Stromal cell of bone marrow (primary cell): ENCODE measurements at regions not wholly inside any gene's neighbourhood (a gene's known extent, or its start where the extent isn't known, plus 50 kb on each side); places are given as distances from the start of the nearest gene placed in this dataset.

Source experiments
- DNase-seq: peaks from one replicate; pipeline ENCODE4 v3.0.0-alpha.2; 2012; ENCODE audit warnings: low read depth

DNA sequence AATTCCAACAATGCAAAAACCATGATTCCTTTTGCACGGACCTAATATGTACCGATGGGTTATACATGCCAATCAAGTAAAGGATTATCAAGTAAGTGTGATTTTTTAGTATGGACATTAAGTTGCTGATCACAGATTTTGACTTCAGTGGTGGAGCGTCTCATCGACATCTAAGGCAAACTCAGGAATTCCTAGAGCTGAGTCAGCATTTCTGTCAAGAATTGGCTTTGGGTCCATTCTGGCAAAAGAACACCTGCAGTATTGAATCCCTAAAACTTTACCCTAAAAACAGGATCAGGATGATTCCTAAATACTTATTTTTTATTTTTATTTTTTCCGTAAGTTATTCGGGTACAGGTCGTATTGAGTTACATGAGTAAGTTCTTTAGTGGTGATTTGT lies 83.6 kb downstream of the HPGD start:
- DNase-seq: no peak

DNA sequence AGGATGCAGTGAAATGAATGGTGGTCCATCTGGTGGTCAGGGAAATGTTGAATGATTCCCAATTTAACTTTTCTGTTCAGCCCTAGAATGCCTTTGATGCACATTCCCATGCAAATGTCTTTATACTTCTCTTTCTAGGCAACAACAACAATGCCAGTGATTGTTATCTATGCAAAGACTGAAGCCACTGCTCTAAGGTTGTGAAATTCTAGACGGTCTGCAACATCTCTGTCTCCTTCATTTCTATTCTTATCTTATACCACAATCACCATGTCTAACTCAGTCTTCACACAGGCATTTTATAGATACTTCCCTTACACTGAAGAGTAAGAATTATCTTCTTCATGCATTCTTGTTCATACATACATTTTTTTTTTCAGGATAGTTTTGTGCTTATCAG lies 84.5 kb downstream of the HPGD start:
- DNase-seq: no peak

DNA sequence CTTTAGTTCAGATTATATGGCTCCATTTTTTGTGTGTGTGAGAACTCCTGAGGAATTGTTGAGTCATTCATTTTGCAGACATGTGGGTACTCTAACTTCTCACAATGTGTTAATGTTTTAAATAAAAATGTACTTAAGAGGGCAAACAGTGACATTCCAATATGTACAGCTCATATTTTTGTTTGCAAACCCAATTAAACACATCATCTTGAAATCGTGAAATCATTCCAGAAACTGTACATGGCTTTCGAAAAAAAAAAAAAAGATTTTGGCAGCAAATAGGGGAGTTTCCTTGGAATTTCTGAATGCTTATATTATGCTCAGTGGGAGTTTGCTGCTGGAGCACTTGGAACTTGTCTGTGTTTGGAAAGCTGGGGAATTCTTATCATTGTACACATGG lies 85.0 kb downstream of the HPGD start:
- DNase-seq: peak; percentile 21

DNA sequence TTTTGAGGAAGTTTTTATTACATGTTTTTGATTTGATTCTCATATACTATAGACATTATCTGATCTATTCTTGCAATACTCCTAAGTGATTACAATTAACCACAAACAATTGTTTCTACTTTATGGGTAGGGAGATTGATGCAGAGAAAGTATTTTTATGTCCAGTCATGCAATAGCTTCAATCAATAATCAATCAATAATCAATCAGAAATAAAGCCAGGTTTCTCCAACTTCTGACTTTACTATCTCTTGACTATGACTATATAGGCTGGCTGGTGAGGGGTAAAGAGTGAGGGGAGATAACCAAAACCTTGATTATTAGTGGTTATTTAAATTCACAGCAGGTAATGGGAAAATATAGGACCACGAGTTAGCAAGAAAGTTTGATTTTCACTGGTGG lies 85.9 kb downstream of the HPGD start:
- no peak for DNase-seq

DNA sequence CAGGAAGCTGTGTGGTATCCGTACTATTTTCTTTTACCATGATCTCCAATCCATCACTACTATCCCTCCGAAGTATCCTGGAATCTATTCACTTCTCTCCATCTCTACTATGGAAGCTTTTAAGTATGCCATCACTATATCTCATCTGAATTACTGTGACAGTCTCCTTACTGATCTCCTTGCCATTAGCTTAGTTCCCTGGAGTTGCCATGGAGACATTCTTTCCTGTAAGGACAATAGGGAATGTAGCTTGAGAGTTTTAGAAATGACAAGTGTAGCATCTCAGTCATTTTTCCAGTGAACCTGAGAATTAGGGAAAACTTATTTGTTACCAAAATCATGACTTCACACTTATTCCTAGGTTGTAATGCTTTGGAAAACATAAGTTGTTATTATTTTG lies 86.3 kb downstream of the HPGD start:
- no peak for DNase-seq

DNA sequence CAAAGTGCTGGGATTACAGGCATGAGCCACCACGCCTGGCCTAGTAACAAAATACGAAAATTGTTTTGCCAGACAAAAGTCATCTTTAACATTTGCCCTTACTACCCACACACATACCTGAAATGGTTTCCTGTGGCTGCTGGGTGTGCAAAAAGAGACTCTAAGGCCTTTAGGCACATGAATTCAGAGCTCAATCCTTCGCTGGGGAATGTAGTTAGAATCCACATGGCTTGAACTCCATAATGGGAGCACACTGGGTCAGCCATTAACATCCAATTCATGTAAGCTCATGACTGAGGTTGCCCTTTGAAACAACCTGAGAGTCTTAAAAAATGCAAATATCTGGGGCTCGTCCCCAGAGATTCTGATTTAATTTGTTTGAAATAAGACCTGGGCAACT lies 87.8 kb downstream of the HPGD start:
- no peak for DNase-seq

DNA sequence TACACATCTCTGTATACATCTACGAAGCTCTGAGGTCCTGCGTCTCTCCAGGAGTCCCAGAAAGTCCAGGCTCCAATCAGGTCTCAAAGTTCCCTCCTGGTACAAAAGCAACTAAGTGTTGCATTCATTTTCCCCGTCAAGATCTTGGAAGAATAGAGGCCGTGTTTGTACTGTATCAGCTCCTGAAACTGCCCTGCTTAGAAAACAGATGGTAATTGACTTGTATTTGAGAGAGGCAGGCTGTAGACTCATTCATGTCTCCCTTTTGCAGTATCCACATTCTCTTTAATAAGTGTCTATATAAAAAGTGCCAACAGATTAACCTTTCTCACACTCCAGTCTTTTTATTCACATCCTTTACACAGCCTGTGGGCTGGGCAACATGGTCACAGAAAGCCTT lies 91.7 kb downstream of the HPGD start:
- no peak for DNase-seq

DNA sequence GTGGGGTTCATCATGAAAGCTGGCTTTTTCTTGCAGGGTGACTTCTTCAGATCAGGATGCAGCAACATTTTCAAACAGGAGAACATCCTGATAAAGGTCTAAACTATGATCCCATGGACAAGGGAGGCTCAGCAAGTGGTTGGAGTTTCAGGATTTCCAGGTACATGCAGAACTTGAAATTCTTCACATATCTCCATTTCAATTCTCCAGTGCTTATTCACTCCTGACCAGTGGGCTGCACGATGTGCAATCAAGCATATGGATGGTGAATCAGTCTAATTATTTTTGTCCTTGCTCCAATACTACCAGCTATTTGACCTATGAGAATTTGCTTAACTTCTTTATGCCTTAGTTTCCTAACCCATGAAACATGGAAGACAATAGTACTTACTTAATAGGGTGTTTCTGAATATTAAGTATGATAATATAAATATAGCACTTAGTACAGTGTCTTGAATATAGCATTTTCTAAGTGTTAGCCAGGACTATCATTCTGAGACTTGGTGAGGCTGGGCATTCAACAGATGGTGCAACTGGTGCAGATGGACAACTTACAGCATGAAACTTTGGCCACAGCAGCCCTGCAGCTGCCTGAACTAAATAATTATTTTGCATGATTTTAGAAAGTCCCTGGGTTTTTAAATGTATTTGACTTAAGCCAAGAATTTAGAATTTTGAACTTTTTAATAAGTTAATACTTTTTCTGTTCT lies 92.4 kb downstream of the HPGD start:
- no peak for DNase-seq

DNA sequence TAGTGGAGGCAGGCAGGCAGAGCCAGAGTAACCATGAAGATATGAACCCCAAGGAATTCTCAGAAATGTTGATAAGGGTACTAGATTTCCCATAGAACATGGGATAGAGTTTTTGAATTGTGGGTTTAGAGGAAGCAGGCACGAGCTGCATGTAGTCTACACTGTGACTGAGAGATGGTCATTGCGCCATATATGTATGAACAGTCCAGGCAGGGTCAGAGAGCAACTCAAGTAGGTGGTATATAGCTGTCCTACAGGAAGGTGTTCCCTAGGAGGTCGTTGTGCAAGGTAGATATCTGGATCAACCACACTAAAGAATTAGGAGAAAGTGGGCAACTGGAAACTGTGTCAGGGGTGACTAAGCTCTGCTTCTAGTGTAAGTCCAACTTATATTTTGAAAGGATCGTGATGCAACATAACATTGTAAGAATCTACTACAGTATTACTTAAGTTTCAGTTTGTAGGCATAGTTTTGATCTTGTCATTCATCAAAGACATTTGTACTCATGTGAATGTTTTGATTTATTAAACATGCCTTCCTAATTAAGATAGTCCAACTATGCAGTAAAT lies 94.6 kb downstream of the HPGD start:
- no peak for DNase-seq

DNA sequence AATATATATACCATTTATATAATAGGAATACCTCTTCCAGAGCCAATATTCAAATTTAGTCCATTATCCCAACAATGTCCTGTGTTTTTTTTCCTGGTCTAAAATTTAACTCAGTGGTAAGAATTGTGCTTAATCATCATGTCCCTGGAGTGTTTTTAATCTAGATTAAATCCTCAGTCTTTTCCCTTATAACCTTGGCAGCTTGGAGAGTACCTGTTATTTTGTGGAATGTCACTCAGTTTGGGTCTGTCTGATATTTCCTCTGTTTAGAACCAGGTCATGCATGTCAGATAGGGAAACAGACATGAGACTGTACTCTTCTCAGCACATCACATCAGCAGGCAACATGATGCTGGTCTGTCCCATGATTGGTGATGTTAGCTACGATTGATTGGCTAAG lies 96.6 kb downstream of the HPGD start:
- no peak for DNase-seq

DNA sequence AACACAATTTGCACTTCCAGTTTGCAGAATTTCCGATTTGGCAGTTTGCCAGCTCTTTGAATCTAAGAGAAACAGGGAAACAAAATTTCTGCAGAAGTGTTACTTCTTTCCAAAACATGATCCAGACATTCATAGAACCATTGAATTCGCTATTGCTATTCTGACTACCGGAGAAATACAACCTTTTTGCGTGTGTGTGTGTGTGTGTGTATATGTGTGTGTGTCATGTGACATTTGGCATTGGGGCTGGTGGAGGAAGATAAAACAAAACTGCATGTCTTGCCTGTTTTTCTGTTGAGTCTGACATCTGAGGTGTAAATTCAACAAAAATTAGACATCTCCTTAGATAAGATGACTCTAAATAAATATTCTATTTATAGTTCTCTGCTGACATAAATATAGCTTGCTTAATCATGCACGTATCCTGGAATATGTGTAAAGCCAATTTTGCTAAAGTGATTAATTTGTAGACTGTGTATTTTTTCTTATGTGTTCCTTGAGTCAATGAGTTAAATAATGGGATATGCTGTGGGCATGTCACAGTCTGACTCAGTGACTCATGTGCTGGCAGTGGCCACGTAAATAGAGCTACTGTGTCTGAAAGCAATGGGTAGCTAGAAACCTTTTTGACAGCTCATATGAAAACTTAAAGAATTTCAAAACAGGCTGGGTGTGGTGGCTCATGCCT lies 98.9 kb downstream of the HPGD start:
- peak; percentile 68 for DNase-seq

DNA sequence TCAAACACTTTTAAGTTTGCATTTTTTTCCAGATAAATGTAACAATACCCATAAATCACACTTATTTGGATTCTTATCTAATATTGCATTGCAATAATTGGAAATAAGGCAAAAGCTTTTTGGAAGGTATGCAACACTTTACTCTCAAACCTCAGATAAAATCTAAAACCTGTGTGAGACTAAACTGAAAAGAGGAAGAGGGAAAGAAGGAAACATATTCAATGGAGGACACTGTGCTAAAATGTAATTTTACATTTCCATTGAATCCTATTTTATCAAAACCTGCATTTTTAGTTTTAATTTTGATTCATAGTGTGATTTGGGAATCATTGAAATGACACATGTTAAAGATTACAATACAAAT lies 99.4 kb downstream of the HPGD start:
- DNase-seq: no peak

DNA sequence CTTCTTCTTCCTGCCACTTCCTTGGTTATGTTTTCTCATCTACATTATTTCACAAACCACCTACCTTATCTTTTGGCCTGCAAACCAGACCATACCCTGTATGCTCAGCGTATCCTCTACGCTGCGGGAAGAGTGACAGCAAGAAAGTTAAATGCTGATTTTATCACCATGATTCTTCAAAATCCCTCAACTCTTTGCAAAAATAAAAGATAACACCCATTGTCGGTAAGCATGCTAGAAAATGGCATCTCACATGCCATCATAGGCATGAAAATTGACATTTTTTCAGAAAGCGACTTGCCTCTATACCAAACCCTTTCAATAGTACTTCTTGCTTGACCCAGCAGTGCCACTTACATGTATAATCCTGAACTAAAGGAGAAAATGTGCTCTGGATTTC lies 102.0 kb downstream of the HPGD start:
- DNase-seq: no peak

DNA sequence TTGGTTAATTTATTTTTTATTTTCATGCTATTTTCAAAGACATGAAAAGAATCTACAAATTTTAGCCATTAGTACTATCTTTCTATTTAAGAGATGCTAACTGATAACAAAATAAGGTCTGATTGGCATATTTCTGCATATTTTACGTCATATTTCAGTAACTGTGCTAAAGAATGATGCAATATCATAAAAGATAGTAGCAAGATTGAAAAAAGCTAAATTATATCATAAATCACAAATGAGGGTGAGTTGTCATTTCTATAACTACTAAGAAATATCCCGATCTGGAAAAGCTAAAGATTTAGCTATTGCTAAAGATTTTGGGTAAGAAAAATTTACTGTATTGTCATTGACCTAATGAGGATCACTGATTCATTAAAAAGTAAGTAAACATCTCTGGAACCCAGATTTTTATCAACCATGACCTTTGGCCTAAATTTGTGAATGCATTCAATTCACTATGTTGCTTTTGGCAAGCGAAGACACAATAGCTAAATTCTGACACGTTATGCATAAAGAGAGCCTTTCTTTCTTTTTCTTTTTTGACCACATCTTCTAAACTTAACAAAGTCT lies 103.6 kb downstream of the HPGD start:
- DNase-seq: no peak

DNA sequence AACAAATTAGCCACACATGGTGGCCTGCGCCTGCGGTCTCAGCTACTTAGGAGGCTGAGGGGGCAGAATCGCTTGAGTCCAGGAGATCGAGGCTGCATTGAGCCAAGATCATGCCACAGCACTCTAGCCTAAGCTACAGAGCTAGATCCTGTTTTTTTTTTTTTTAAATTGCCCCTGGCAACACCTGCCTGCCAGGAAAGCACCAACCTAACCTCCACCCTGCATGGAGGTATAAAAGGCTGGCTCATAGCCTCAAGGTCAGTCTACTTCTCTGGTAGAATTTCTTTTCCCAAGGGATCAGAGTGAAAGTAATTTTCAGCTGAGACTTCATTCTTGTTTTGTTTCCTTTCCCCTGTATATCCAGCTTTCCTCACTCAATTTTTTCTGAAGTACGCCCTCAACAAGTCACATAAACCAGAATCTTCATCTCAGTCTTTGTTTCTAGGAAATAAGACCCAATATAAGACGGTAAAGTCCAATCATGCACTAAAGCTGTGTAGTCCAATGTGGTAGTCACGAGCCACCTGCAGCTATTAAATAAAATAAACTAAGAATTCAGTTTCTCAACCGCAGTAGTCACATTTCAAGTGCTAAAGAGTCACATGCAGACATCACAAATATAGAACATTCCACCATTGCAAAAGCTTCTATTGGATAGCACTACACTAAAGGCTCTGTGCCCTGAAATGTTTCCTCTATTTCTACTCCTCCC lies 113.3 kb downstream of the HPGD start:
- no peak for DNase-seq

DNA sequence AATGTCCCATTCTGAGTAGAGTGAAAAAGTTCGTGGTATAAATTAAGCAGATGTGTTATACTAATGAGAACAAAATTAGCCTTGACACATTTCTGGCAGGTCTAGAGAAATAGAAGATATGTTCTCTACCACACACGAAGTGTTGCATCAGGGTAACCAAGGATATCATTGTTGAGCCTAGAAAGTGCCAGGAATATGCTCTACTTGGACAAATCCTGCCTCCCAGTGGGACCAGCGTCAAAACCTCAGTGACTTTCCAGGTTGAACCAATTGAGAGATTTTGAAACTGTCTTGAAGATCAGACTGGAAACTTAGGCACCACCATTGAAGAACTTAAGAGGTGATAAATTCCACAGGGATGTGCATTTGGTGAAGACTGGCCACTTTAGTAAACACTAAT lies 115.9 kb downstream of the HPGD start:
- DNase-seq: no peak

DNA sequence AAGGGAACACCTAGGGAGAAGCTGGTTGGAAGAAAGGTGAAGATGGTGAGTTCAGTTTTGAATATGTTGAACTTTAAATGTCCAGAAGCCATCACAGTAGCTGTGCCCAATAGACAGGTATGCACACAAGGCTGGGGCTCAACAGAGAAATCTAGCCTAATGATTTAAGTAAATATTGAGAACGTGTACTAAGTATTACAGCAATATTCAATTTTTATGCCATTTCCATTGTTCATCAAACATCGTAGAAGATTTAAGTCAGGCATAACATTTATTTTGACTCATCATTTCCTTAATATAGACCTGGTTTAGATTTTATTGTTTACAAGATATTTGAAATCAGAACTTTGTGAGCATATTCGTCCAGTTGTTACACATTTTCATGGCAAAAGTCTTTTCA lies 116.4 kb downstream of the HPGD start:
- DNase-seq: no peak

DNA sequence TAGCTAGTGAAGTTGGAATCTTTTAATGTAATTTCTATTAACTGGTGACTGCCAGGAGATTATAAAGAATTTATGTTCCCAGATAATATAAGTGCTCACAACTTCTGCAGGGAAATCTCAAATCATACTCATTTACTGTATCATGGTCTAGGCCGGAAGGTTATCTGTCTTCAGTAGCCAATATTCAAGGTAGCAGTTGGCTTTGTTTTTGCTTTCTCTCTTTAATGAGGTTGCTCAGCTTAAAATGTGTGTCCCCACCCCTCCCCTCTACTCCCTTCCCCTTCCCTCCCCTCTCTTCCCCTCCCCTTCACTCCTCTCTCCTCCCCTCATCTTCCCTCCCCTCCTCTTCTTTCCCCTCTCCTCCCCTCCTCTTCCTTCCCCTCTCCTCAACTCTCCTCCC lies 117.6 kb downstream of the HPGD start:
- no peak for DNase-seq

DNA sequence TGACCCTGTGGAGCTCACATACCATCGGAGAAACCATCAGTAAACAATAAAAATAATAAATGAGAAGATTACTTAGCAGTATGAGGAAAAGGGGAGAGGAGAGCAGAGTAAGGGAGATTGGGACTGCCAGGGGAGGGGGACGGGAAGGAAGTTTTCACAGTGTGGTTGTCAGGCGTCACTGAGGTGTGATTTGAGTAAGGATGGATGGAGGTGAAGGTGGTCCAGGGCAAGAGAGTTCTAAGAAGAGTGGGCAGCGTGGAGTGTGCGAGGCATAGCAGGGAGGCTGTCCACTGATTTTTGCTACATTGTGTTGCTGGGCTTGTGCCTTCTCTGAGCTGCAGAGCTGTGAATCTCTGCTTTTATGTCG lies 119.1 kb downstream of the HPGD start:
- no peak for DNase-seq

DNA sequence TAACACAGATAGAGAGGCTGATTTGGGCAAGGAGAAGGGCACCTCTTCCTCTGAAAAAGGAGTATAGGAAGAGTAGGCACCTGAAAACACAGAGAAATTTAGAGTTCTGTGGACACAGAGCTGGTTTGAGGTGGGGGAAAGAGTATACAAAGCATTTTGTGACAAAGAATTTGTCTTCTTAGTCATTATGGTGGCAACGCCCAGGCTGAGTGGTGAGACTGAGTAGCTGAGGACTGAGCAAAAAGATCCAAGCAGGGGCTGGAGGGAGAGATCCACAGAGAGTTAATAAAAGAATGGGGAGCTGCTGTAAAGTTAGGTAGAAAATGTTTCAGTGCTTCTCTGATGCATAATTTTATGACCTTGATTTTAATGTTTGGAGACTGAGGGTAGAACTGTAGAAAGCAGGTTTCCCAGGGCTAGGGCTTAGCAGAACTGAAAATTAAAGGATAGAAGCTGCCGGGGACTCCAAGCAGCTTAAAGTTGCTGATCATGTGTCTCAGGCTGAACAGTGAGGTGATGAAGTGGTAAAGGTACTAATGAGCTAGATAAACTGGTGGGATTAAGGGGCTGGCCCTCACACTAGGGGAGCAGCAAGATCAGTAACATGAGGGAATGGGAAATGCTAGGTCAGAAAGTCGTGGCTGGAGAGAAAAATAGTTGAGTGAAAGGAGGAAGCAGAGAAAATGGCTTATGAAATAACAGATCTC lies 118.9 kb downstream of the CEP44 start:
- DNase-seq: no peak

DNA sequence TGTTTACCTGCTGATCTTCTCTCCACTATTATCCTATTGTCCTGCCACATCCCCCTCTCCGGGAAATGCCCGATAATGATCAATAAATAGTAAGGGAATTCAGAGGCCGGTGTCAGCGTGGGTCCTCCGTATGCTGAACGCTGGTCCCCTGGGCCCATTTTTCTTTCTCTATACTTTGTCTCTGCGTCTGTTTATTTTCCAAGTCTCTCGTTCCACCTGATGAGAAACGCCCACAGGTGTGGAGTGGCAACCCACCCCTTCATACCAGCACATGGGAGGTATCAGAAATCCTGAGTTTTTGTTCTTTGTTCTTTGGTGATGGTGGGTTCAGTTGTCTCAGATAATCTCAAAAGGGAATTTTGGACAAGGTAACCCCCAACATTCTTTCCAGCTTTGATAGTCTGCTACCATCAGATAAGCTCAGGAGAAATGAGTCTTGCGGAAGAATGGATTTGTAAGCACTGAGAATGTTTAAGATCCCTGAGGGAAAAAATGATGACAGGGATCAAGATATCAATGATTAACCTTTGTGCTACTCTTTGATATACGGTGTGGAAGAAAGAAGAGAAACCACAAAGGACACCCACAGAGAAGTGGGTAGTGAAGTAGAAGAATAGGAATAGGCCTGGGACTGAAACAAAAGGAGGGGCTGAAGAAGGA lies 117.9 kb downstream of the CEP44 start:
- no peak for DNase-seq
